GM12878 (cell line): ENCODE measurements at regions not wholly inside any gene's neighbourhood (a gene's known extent, or its start where the extent isn't known, plus 50 kb on each side); places are given as distances from the start of the nearest gene placed in this dataset.

Experiments
- CBFB ChIP-seq: IDR thresholded peaks from 2 replicates; pipeline ENCODE4 v1.6.1; 2016; ENCODE audit warnings: antibody characterized with exemption, low read depth
- CTCF ChIP-seq, 3 experiments: IDR thresholded peaks in 2 of 3; conservative IDR thresholded peaks in 1 of 3; 2 replicates each; pipeline ENCODE4 v1.5.1; 2011; ENCODE audit warnings: low read depth in 3 of 3, low read length in 3 of 3, mild to moderate bottlenecking in 3 of 3, control low read depth in 2 of 3, moderate library complexity in 2 of 3, inconsistent platforms in 1 of 3, mixed read lengths in 1 of 3; ENCODE audit not compliant: control insufficient read depth in 2 of 3, insufficient read depth in 1 of 3; ENCODE audit errors: extremely low read depth in 1 of 3
- EGR1 ChIP-seq, 2 experiments: IDR thresholded peaks; 1 replicate in 1 of 2; 2 replicates in 1 of 2; pipeline ENCODE4 v1.6.1; 2011 to 2012; ENCODE audit warnings: low read depth in 2 of 2, low read length in 2 of 2, borderline replicate concordance in 1 of 2, mild to moderate bottlenecking in 1 of 2, moderate library complexity in 1 of 2
- EP300 ChIP-seq, 2 experiments: fragments of 150-350 bp in 1 of 2; IDR thresholded peaks; 2 replicates each; pipeline ENCODE4 v1.6.1; 2011 to 2012; ENCODE audit warnings: low read depth in 2 of 2, low read length in 2 of 2, borderline replicate concordance in 1 of 2, improper control_type of control experiment in 1 of 2, inconsistent platforms in 1 of 2; ENCODE audit not compliant: control insufficient read depth in 1 of 2
- JUND ChIP-seq: IDR thresholded peaks from 2 replicates; pipeline ENCODE4 v1.6.1; 2012; ENCODE audit warnings: low read depth, mild to moderate bottlenecking, low read length, improper control_type of control experiment, moderate library complexity
- MTA3 ChIP-seq: IDR thresholded peaks from 2 replicates; pipeline ENCODE4 v1.6.1; 2012; ENCODE audit warnings: low read length, inconsistent platforms, borderline replicate concordance
- NBN ChIP-seq: fragments of 450-650 bp; IDR thresholded peaks from 2 replicates; pipeline ENCODE4 v1.6.1; 2016
- REST ChIP-seq: IDR thresholded peaks from 2 replicates; pipeline ENCODE4 v1.6.1; 2012; ENCODE audit warnings: mild to moderate bottlenecking, low read depth, low read length
- SP1 ChIP-seq: IDR thresholded peaks from one replicate; pipeline ENCODE4 v1.6.1; 2011; ENCODE audit warnings: low read depth, low read length
- ZBTB33 ChIP-seq: fragments of 450-650 bp; IDR thresholded peaks from 2 replicates; pipeline ENCODE4 v1.6.1; 2017; ENCODE audit warnings: mild to moderate bottlenecking
- ZNF274 ChIP-seq: IDR thresholded peaks from one replicate; pipeline ENCODE4 v1.8.0; 2011; ENCODE audit not compliant: insufficient read length, insufficient read depth

GRCh38 chr2:151078889-151079288 lies 182.8 kb downstream of the RBM43 start:
- TF ChIP-seq EP300 (IDR thresholded peaks at IDR 0.05; ENCODE audit: borderline replicate concordance in 1 of 2, control insufficient read depth in 1 of 2, low read depth in 2 of 2, low read length in 2 of 2) (no peak), CTCF (IDR thresholded peaks at IDR 0.05 in 2 of 3, conservative IDR thresholded peaks at IDR 0.05 in 1 of 3; ENCODE audit: control insufficient read depth in 2 of 3, extremely low read depth in 1 of 3, insufficient read depth in 1 of 3, low read depth in 3 of 3, low read length in 3 of 3) (no peak), ZNF274 (no peak), REST (no peak), JUND (no peak), MTA3 (no peak), ZBTB33 (no peak), EGR1 (IDR thresholded peaks at IDR 0.05; ENCODE audit: borderline replicate concordance in 1 of 2, low read depth in 2 of 2, low read length in 2 of 2) (no peak), NBN (no peak), SP1 (no peak), CBFB (no peak)
